ENCODE measurements at regions not wholly inside any gene's neighbourhood (a gene's known extent, or its start where the extent isn't known, plus 50 kb on each side); places are given as distances from the start of the nearest gene placed in this dataset.

GRCh38 chr10:124332426-124332825 lies 86.3 kb downstream of the OAT start:
- Histone ChIP-seq H3K27me3 (ENCODE audit: control insufficient read depth, insufficient read depth, low read length) (no peaks in the 10 kb centered on the region), H3K27ac (ENCODE audit: low read depth, low read length) (no peak overlapping the region), H3K9me3 (ENCODE audit: control insufficient read depth, insufficient read depth, low read length) (no peaks in the 10 kb centered on the region; the same call in none of the 2 replicates), H3K4me3 (ENCODE audit: low read depth, low read length) (no peak overlapping the region)
- CTCF ChIA-PET = interaction anchor here (1.6 kb wide), 1 partner anchor 57 kb away, joined by 4 read pairs; no protein-coding TSS in a partner anchor
- TF ChIP-seq CTCF (IDR thresholded peaks at IDR 0.05; ENCODE audit: low read depth, low read length) = no peak
- DNase-seq (ENCODE audit: low read depth, low spot score) = no peak
- POLR2A ChIA-PET = no interaction called here

- Histone ChIP-seq H3K27me3 (ENCODE audit: control insufficient read depth, insufficient read depth, low read length) (no peaks in the 10 kb centered on the region), H3K4me3 (ENCODE audit: low read depth, low read length) (no peak overlapping the region), H3K9me3 (ENCODE audit: control insufficient read depth, insufficient read depth, low read length) (no peaks in the 10 kb centered on the region; the same call in none of the 2 replicates), H3K27ac (ENCODE audit: low read depth, low read length) (no peak overlapping the region)
- DNase-seq (ENCODE audit: low read depth, low spot score) = no peak
- POLR2A ChIA-PET = no interaction called here
- CTCF ChIA-PET = interaction anchor here (0.8 to 1.2 kb wide), 2 partner anchors 60 to 173 kb away, joined by 3 read pairs; no protein-coding TSS in a partner anchor
- TF ChIP-seq CTCF (IDR thresholded peaks at IDR 0.05; ENCODE audit: low read depth, low read length) = no peak
Observed at GRCh38 chr10:124329941-124330340, 88.8 kb downstream of the OAT start.

GRCh38 chr10:124329362-124329761 lies 89.4 kb downstream of the OAT start:
- no peak overlapping the region for H3K4me3 ChIP-seq (ENCODE audit: low read depth, low read length)
- H3K27me3 ChIP-seq (ENCODE audit: control insufficient read depth, insufficient read depth, low read length) = no peaks in the 10 kb centered on the region
- no peaks in the 10 kb centered on the region; the same call in none of the 2 replicates for H3K9me3 ChIP-seq (ENCODE audit: control insufficient read depth, insufficient read depth, low read length)
- no peak overlapping the region for H3K27ac ChIP-seq (ENCODE audit: low read depth, low read length)
- TF ChIP-seq CTCF (IDR thresholded peaks at IDR 0.05; ENCODE audit: low read depth, low read length) = no peak
- ChIA-PET CTCF (interaction anchor here (0.8 to 1.2 kb wide), 2 partner anchors 61 to 173 kb away, joined by 3 read pairs; no protein-coding TSS in a partner anchor), POLR2A (no interaction called here)
- no peak for DNase-seq (ENCODE audit: low read depth, low spot score)

- POLR2A ChIA-PET = no interaction called here
- no peaks in the 10 kb centered on the region for H3K27me3 ChIP-seq (ENCODE audit: control insufficient read depth, insufficient read depth, low read length)
- no peaks in the 10 kb centered on the region; the same call in none of the 2 replicates for H3K9me3 ChIP-seq (ENCODE audit: control insufficient read depth, insufficient read depth, low read length)
- TF ChIP-seq CTCF (IDR thresholded peaks at IDR 0.05; ENCODE audit: low read depth, low read length) = no peak
- CTCF ChIA-PET = interaction anchor here (1.2 kb wide), 1 partner anchor 61 kb away, joined by 3 read pairs; no protein-coding TSS in a partner anchor
- no peak overlapping the region for H3K4me3 ChIP-seq (ENCODE audit: low read depth, low read length)
- DNase-seq (ENCODE audit: low read depth, low spot score) = no peak
- H3K27ac ChIP-seq (ENCODE audit: low read depth, low read length) = no peak overlapping the region
Observed at GRCh38 chr10:124328477-124329220, 90.1 kb downstream of the OAT start.

- CTCF ChIA-PET = interaction anchor here (1.1 kb wide), 1 partner anchor 331 kb away, joined by 4 read pairs; no protein-coding TSS in a partner anchor
- TF ChIP-seq CTCF (IDR thresholded peaks at IDR 0.05; ENCODE audit: low read depth, low read length) = no peak
Observed at GRCh38 chr10:124325998-124326636, 92.6 kb downstream of the OAT start.

More at GRCh38 chr10:124325998-124326636, 92.6 kb downstream of the OAT start:
- Histone ChIP-seq H3K27ac (ENCODE audit: low read depth, low read length) (no peak overlapping the region), H3K27me3 (ENCODE audit: control insufficient read depth, insufficient read depth, low read length) (no peaks in the 10 kb centered on the region), H3K4me3 (ENCODE audit: low read depth, low read length) (no peak overlapping the region), H3K9me3 (ENCODE audit: control insufficient read depth, insufficient read depth, low read length) (peaks cover 5% of the 10 kb centered on the region; the same call in 1 of the 2 replicates)
- DNase-seq (ENCODE audit: low read depth, low spot score) = no peak
- POLR2A ChIA-PET = no interaction called here
